Inflammatory macrophage treated with lipopolysaccharide for 4 hours (primary cell): ENCODE measurements at regions not wholly inside any gene's neighbourhood (a gene's known extent, or its start where the extent isn't known, plus 50 kb on each side); places are given as distances from the start of the nearest gene placed in this dataset.

Experiments used
- DNase-seq: peaks from one replicate; pipeline ENCODE4 v3.0.0-alpha.2; 2020

- DNase-seq = no peak
These were observed 1435.7 kb downstream of the UQCRFS1 start for GRCh38 chr19:27777242-27777641.

GRCh38 chr19:27776524-27776923 lies 1436.4 kb downstream of the UQCRFS1 start:
- DNase-seq = no peak

- DNase-seq = peak; percentile 63
These were observed 1436.9 kb downstream of the UQCRFS1 start for GRCh38 chr19:27776020-27776419.

GRCh38 chr19:27775395-27775794 lies 1437.6 kb downstream of the UQCRFS1 start:
- no peak for DNase-seq

GRCh38 chr19:27774827-27775226 lies 1438.1 kb downstream of the UQCRFS1 start:
- DNase-seq = peak; percentile 15

- DNase-seq = no peak
These were observed 1438.6 kb downstream of the UQCRFS1 start for GRCh38 chr19:27774337-27774736.

GRCh38 chr19:27773318-27774094 lies 1439.4 kb downstream of the UQCRFS1 start:
- no peak for DNase-seq

GRCh38 chr19:27772059-27772458 lies 1440.9 kb downstream of the UQCRFS1 start:
- no peak for DNase-seq

GRCh38 chr19:27770095-27770494 lies 1442.9 kb downstream of the UQCRFS1 start:
- DNase-seq = no peak

- DNase-seq = no peak
These were observed 1445.7 kb downstream of the UQCRFS1 start for GRCh38 chr19:27767234-27767633.

- DNase-seq = no peak
These were observed 1446.8 kb downstream of the UQCRFS1 start for GRCh38 chr19:27765912-27766725.

- no peak for DNase-seq
These were observed 1447.6 kb downstream of the UQCRFS1 start for GRCh38 chr19:27765397-27765796.

GRCh38 chr19:27764186-27764804 lies 1448.7 kb downstream of the UQCRFS1 start:
- no peak for DNase-seq

- no peak for DNase-seq
These were observed 1450.0 kb downstream of the UQCRFS1 start for GRCh38 chr19:27762933-27763332.

- DNase-seq = no peak
These were observed 1453.1 kb downstream of the UQCRFS1 start for GRCh38 chr19:27759896-27760295.

GRCh38 chr19:27758626-27759505 lies 1454.1 kb downstream of the UQCRFS1 start:
- DNase-seq = no peak

GRCh38 chr19:27754700-27755099 lies 1458.3 kb downstream of the UQCRFS1 start:
- no peak for DNase-seq

- no peak for DNase-seq
These were observed 1459.3 kb downstream of the UQCRFS1 start for GRCh38 chr19:27753622-27754021.

- DNase-seq = no peak
These were observed 1460.3 kb downstream of the UQCRFS1 start for GRCh38 chr19:27752530-27753184.

GRCh38 chr19:27751044-27751391 lies 1461.9 kb downstream of the UQCRFS1 start:
- DNase-seq = no peak

GRCh38 chr19:27750391-27751043 lies 1462.4 kb downstream of the UQCRFS1 start:
- DNase-seq = no peak
